ENCODE measurements at regions not wholly inside any gene's neighbourhood (a gene's known extent, or its start where the extent isn't known, plus 50 kb on each side); places are given as distances from the start of the nearest gene placed in this dataset.

- TF ChIP-seq CTCF (conservative IDR thresholded peaks at IDR 0.05; ENCODE audit: low read depth, low read length) (no peak), EZH2phosphoT487 (IDR thresholded peaks at IDR 0.05; ENCODE audit: borderline replicate concordance, low read length) (no peak), EZH2 (IDR thresholded peaks at IDR 0.05; ENCODE audit: low read length, unreplicated experiment) (no peak)
- intact Hi-C loops (cut with micrococcal nuclease), result loop anchor here (10.0 kb wide), 1 partner anchor 68 kb away; no protein-coding TSS in a partner anchor
- no peak overlapping the region for H3K4me3 ChIP-seq (ENCODE audit: low read length)
- no peak overlapping the region for H3K27ac ChIP-seq (ENCODE audit: low read length)
- BruUV-seq (replicated peaks), result no TSS peak
- DNase-seq (no peak), ATAC-seq (no peak)
- CTCF ChIA-PET, result no interaction called here
- no peaks in the 10 kb centered on the region for H3K27me3 ChIP-seq (ENCODE audit: low read length)
- peaks cover 24% of the 10 kb centered on the region for H3K4me1 ChIP-seq (ENCODE audit: insufficient read depth, low read length)
- no peak overlapping the region for H3K9ac ChIP-seq (ENCODE audit: low read length)
- H3F3A ChIP-seq (ENCODE audit: low read length, unreplicated experiment), result no peaks in the 10 kb centered on the region
- H3K9me2 ChIP-seq (replicated peaks; ENCODE audit: low read length), result no peaks in the 10 kb centered on the region
- no peak overlapping the region for H2AFZ ChIP-seq (ENCODE audit: low read length)
- H3K4me2 ChIP-seq (ENCODE audit: low read length), result peak overlapping the region; percentile 7; the same call in 1 of the 2 replicates
- H3K79me2 ChIP-seq (ENCODE audit: low read length), result no peaks in the 10 kb centered on the region
- no peaks in the 10 kb centered on the region for H4K20me1 ChIP-seq (ENCODE audit: low read length)
- POLR2A ChIA-PET (ENCODE audit: unreplicated experiment), result no interaction called here
- no peaks in the 10 kb centered on the region for H3K36me3 ChIP-seq (ENCODE audit: low read depth, low read length)
- no peaks in the 10 kb centered on the region for H3K9me3 ChIP-seq (ENCODE audit: low read length)
Observed at GRCh38 chr12:91706466-91706865, 439.2 kb downstream of the BTG1 start.

- H3K4me3 ChIP-seq (ENCODE audit: low read length), result no peak overlapping the region
- DNase-seq (peak; percentile 81), ATAC-seq (peak; percentile 83)
- H3K79me2 ChIP-seq (ENCODE audit: low read length), result no peaks in the 10 kb centered on the region
- peak overlapping the region; percentile 58 for H3K4me2 ChIP-seq (ENCODE audit: low read length)
- H3K27me3 ChIP-seq (ENCODE audit: low read length), result no peaks in the 10 kb centered on the region
- H3K27ac ChIP-seq (ENCODE audit: low read length), result peak overlapping the region; percentile 45
- H3K4me1 ChIP-seq (ENCODE audit: insufficient read depth, low read length), result peaks cover 24% of the 10 kb centered on the region
- H2AFZ ChIP-seq (ENCODE audit: low read length), result peak overlapping the region; percentile 46
- TF ChIP-seq EZH2phosphoT487 (IDR thresholded peaks at IDR 0.05; ENCODE audit: borderline replicate concordance, low read length) (no peak), CTCF (conservative IDR thresholded peaks at IDR 0.05; ENCODE audit: low read depth, low read length) (no peak), EZH2 (IDR thresholded peaks at IDR 0.05; ENCODE audit: low read length, unreplicated experiment) (no peak)
- no peaks in the 10 kb centered on the region for H3F3A ChIP-seq (ENCODE audit: low read length, unreplicated experiment)
- ChIA-PET POLR2A (ENCODE audit: unreplicated experiment) (no interaction called here), CTCF (no interaction called here)
- no peaks in the 10 kb centered on the region for H3K36me3 ChIP-seq (ENCODE audit: low read depth, low read length)
- H3K9me3 ChIP-seq (ENCODE audit: low read length), result no peaks in the 10 kb centered on the region
- H3K9ac ChIP-seq (ENCODE audit: low read length), result no peak overlapping the region
- no TSS peak for BruUV-seq (replicated peaks)
- H4K20me1 ChIP-seq (ENCODE audit: low read length), result no peaks in the 10 kb centered on the region
- no peaks in the 10 kb centered on the region for H3K9me2 ChIP-seq (replicated peaks; ENCODE audit: low read length)
- intact Hi-C loops (cut with micrococcal nuclease), result loop anchor here (10.0 kb wide), 1 partner anchor 70 kb away; no protein-coding TSS in a partner anchor
Observed at GRCh38 chr12:91704446-91704845, 441.2 kb downstream of the BTG1 start.

GRCh38 chr12:91703491-91704283 lies 442.0 kb downstream of the BTG1 start:
- DNase-seq (no peak), ATAC-seq (no peak)
- no peaks in the 10 kb centered on the region for H3F3A ChIP-seq (ENCODE audit: low read length, unreplicated experiment)
- H3K36me3 ChIP-seq (ENCODE audit: low read depth, low read length), result no peaks in the 10 kb centered on the region
- H3K27me3 ChIP-seq (ENCODE audit: low read length), result no peaks in the 10 kb centered on the region
- no peaks in the 10 kb centered on the region for H3K9me2 ChIP-seq (replicated peaks; ENCODE audit: low read length)
- H3K27ac ChIP-seq (ENCODE audit: low read length), result peak overlapping the region; percentile 25
- H3K79me2 ChIP-seq (ENCODE audit: low read length), result no peaks in the 10 kb centered on the region
- BruUV-seq (replicated peaks), result no TSS peak
- H2AFZ ChIP-seq (ENCODE audit: low read length), result no peak overlapping the region
- H4K20me1 ChIP-seq (ENCODE audit: low read length), result no peaks in the 10 kb centered on the region
- H3K4me1 ChIP-seq (ENCODE audit: insufficient read depth, low read length), result peaks cover 24% of the 10 kb centered on the region
- H3K9ac ChIP-seq (ENCODE audit: low read length), result no peak overlapping the region
- TF ChIP-seq CTCF (conservative IDR thresholded peaks at IDR 0.05; ENCODE audit: low read depth, low read length) (no peak), EZH2 (IDR thresholded peaks at IDR 0.05; ENCODE audit: low read length, unreplicated experiment) (no peak), EZH2phosphoT487 (IDR thresholded peaks at IDR 0.05; ENCODE audit: borderline replicate concordance, low read length) (no peak)
- intact Hi-C loops (cut with micrococcal nuclease), result loop anchor here (10.0 kb wide), 1 partner anchor 71 kb away; no protein-coding TSS in a partner anchor
- POLR2A ChIA-PET (ENCODE audit: unreplicated experiment), result no interaction called here
- H3K9me3 ChIP-seq (ENCODE audit: low read length), result no peaks in the 10 kb centered on the region
- CTCF ChIA-PET, result no interaction called here
- peak overlapping the region; percentile 35 for H3K4me2 ChIP-seq (ENCODE audit: low read length)
- no peak overlapping the region for H3K4me3 ChIP-seq (ENCODE audit: low read length)

Measured in PC-3 (cell line).